HepG2 (cell line): ENCODE measurements at regions not wholly inside any gene's neighbourhood (a gene's known extent, or its start where the extent isn't known, plus 50 kb on each side); places are given as distances from the start of the nearest gene placed in this dataset.

Experiments
- ATAC-seq: fragments of 200-7000 bp; cut with Tn5 transposase; 3 replicates; pipeline ENCODE4 v1.9.1; 2020; ENCODE audit warnings: mild to moderate bottlenecking, moderate library complexity
- BruUV-seq: library from RNA; stranded (reverse); fragments of 400-500 nt; replicated peaks from 2 replicates; lab custom pipeline; 2021; lab: Mats Ljungman, UMichigan
- CTCF ChIA-PET: fragments of 300-600 bp; formaldehyde crosslinking; extraction: SDS; loops from one replicate; lab custom pipeline; 2021; ENCODE audit warnings: low total read pairs, inconsistent platforms, low intra/inter-chr PET ratio; lab: Yijun Ruan, JAX
- POLR2A ChIA-PET: fragments of 350-600 bp; sonication (Branson Sonifier 250); formaldehyde crosslinking; loops from one replicate; lab custom pipeline; 2020; ENCODE audit warnings: antibody characterized with exemption, inconsistent platforms; lab: Yijun Ruan, JAX
- DNase-seq: peaks from one replicate; pipeline ENCODE4 v3.0.0-alpha.2; 2015; ENCODE audit warnings: low spot score
- FAIRE-seq: peaks from 3 replicates; lab custom pipeline; 2011; peaks lifted over from hg19 to GRCh38; lab: Jason Lieb, UNC
- H2AFZ ChIP-seq: one replicate; pipeline ENCODE4 v1.6.1; 2011; ENCODE audit warnings: low read length, inconsistent platforms
- H3K27ac ChIP-seq: fragments of 300-600 bp; 3 replicates; pipeline ENCODE4 v1.8.0; 2011; ENCODE audit warnings: mixed run types, mild to moderate bottlenecking, mixed read lengths, low read length, inconsistent platforms; ENCODE audit not compliant: insufficient read depth; ENCODE audit errors: extremely low read length
- H3K27me3 ChIP-seq, 2 experiments: fragments of 200-600 bp in 1 of 2; 2 replicates in 1 of 2; 3 replicates in 1 of 2; pipeline versions ENCODE4 v1.6.0 to v1.8.0; 2011; ENCODE audit warnings: low read length in 2 of 2, mild to moderate bottlenecking in 2 of 2, moderate library complexity in 2 of 2, inconsistent platforms in 1 of 2; ENCODE audit not compliant: insufficient read depth in 2 of 2, control insufficient read depth in 1 of 2
- H3K36me3 ChIP-seq, 2 experiments: fragments of 200-600 bp in 1 of 2; replicated peaks in 1 of 2; 2 replicates in 1 of 2; 3 replicates in 1 of 2; pipeline versions ENCODE4 v1.5.1 to v1.8.0; 2011; ENCODE audit warnings: low read length in 2 of 2, inconsistent platforms in 1 of 2; ENCODE audit not compliant: insufficient read depth in 2 of 2, control insufficient read depth in 1 of 2
- H3K4me1 ChIP-seq: 2 replicates; pipeline ENCODE4 v1.5.1; 2012; ENCODE audit warnings: low read length, inconsistent platforms; ENCODE audit not compliant: insufficient read depth
- H3K4me2 ChIP-seq: 2 replicates; pipeline ENCODE4 v1.6.0; 2011; ENCODE audit warnings: low read depth, low read length, inconsistent platforms
- H3K4me3 ChIP-seq, 3 experiments: fragments of 200-600 bp in 1 of 3; sonication (generic), shearing (Covaris generic) in 1 of 3; replicated peaks in 1 of 3; 2 replicates each; pipeline ENCODE4 v1.5.1; 2011 to 2016; ENCODE audit warnings: low read length in 3 of 3, inconsistent platforms in 2 of 3, low read depth in 2 of 3, mild to moderate bottlenecking in 2 of 3, control low read depth in 1 of 3, mixed read lengths in 1 of 3; ENCODE audit not compliant: insufficient read depth in 1 of 3
- H3K79me2 ChIP-seq: one replicate; pipeline ENCODE4 v1.6.1; 2011; ENCODE audit warnings: low read length, inconsistent platforms; ENCODE audit not compliant: insufficient read depth
- H3K9ac ChIP-seq: 2 replicates; pipeline ENCODE4 v1.6.0; 2011; ENCODE audit warnings: mild to moderate bottlenecking, low read depth, low read length, inconsistent platforms; ENCODE audit not compliant: insufficient read depth
- H3K9me3 ChIP-seq: 2 replicates; pipeline ENCODE4 v1.5.1; 2012; ENCODE audit warnings: mild to moderate bottlenecking, low read length
- H4K20me1 ChIP-seq: 2 replicates; pipeline ENCODE4 v1.6.0; 2011; ENCODE audit warnings: inconsistent platforms, mild to moderate bottlenecking, low read length, moderate library complexity; ENCODE audit not compliant: insufficient read depth
- CHD2 ChIP-seq: IDR thresholded peaks from 2 replicates; pipeline ENCODE4 v1.6.1; 2011; ENCODE audit warnings: low read depth, low read length, improper control_type of control experiment
- EZH2 ChIP-seq: conservative IDR thresholded peaks from 2 replicates; pipeline ENCODE4 v1.6.1; 2012; ENCODE audit warnings: mild to moderate bottlenecking, low read depth, low read length, moderate library complexity
- GABPB1 ChIP-seq: IDR thresholded peaks from 2 replicates; pipeline ENCODE4 v1.6.1; 2016; ENCODE audit warnings: mild to moderate bottlenecking, missing genetic modification reagents, moderate library complexity, missing compliant biosample characterization
- HDAC1 ChIP-seq: sonication (generic); formaldehyde crosslinking; IDR thresholded peaks from 2 replicates; pipeline ENCODE4 v1.5.1; 2020; ENCODE audit warnings: mild to moderate bottlenecking, missing genetic modification reagents
- NFE2L2 ChIP-seq: fragments of 150-350 bp; IDR thresholded peaks from 2 replicates; pipeline ENCODE4 v1.6.1; 2014; ENCODE audit warnings: low read length
- PAX8 ChIP-seq: sonication (generic); formaldehyde crosslinking; IDR thresholded peaks from 2 replicates; pipeline ENCODE4 v1.8.0; 2022; ENCODE audit warnings: mild to moderate bottlenecking, missing genetic modification reagents, borderline replicate concordance
- TMF1 ChIP-seq: sonication (generic); formaldehyde crosslinking; IDR thresholded peaks from 2 replicates; pipeline ENCODE4 v1.8.1; 2022; ENCODE audit warnings: low read depth, missing genetic modification reagents
- WIZ ChIP-seq: sonication (generic); formaldehyde crosslinking; IDR thresholded peaks from 2 replicates; pipeline ENCODE4 v1.5.1; 2020; ENCODE audit warnings: mild to moderate bottlenecking, missing genetic modification reagents
- ZBTB20 ChIP-seq: sonication (generic); formaldehyde crosslinking; IDR thresholded peaks from 2 replicates; pipeline ENCODE4 v1.8.1; 2023; ENCODE audit warnings: missing genetic modification reagents, low read depth, mild to moderate bottlenecking, borderline replicate concordance
- ZFP62 ChIP-seq: sonication (generic); formaldehyde crosslinking; IDR thresholded peaks from 2 replicates; pipeline ENCODE4 v1.4.0; 2020; ENCODE audit warnings: missing genetic modification reagents
- ZNF12 ChIP-seq: sonication (generic); formaldehyde crosslinking; IDR thresholded peaks from 2 replicates; pipeline ENCODE4 v1.5.0; 2020; ENCODE audit warnings: missing genetic modification reagents
- ZNF235 ChIP-seq: sonication (generic); formaldehyde crosslinking; IDR thresholded peaks from 2 replicates; pipeline ENCODE4 v1.8.1; 2023; ENCODE audit warnings: mild to moderate bottlenecking, missing genetic modification reagents, borderline replicate concordance
- ZNF264 ChIP-seq: sonication (generic); formaldehyde crosslinking; IDR thresholded peaks from 2 replicates; pipeline ENCODE4 v1.4.0; 2020; ENCODE audit warnings: missing genetic modification reagents
- ZNF337 ChIP-seq: sonication (generic); formaldehyde crosslinking; IDR thresholded peaks from 2 replicates; pipeline ENCODE4 v1.5.1; 2020; ENCODE audit warnings: missing genetic modification reagents, low read depth, mild to moderate bottlenecking, borderline replicate concordance
- ZNF512 ChIP-seq: sonication (generic); formaldehyde crosslinking; IDR thresholded peaks from 2 replicates; pipeline ENCODE4 v1.4.0; 2020; ENCODE audit warnings: mild to moderate bottlenecking, missing genetic modification reagents
- ZNF543 ChIP-seq: sonication (generic); formaldehyde crosslinking; IDR thresholded peaks from 2 replicates; pipeline ENCODE4 v1.4.0; 2020; ENCODE audit warnings: mild to moderate bottlenecking, missing genetic modification reagents
- ZNF652 ChIP-seq: IDR thresholded peaks from 2 replicates; pipeline ENCODE4 v1.6.1; 2016; ENCODE audit warnings: low read depth, borderline replicate concordance
- ZNF660 ChIP-seq: sonication (generic); formaldehyde crosslinking; IDR thresholded peaks from 2 replicates; pipeline ENCODE4 v1.5.1; 2020; ENCODE audit warnings: mild to moderate bottlenecking, low read depth, missing genetic modification reagents, borderline replicate concordance
- ZZZ3 ChIP-seq: sonication (generic); formaldehyde crosslinking; IDR thresholded peaks from 2 replicates; pipeline ENCODE4 v1.4.0; 2020; ENCODE audit warnings: missing genetic modification reagents, mild to moderate bottlenecking, borderline replicate concordance
- WGBS: methylation state at CpG from one replicate; pipeline ENCODE4 v1.1.6; 2017; ENCODE audit warnings: low lambda C conversion rate; 5-methylcytosine and 5-hydroxymethylcytosine counted together
- in situ Hi-C: cut with HindIII; loops from 2 replicates; pipeline ENCODE4 v1.10.0; 2017; ENCODE audit warnings: low pct_unique_long_range_greater_than_20kb; ENCODE audit not compliant: extremely low pct_ligation_motif_present
- intact Hi-C: fragments of 100-400 bp; cut with micrococcal nuclease; formaldehyde crosslinking; loops from one replicate; pipeline ENCODE4 v1.10.0; 2022; ENCODE audit not compliant: unreplicated experiment
- TF ChIP-seq, protein P1 (sequence below), 2 experiments: sonication (generic) in 1 of 2; formaldehyde crosslinking in 1 of 2; IDR thresholded peaks; 2 replicates each; pipeline versions ENCODE4 v1.4.0 to v1.6.1; 2018 to 2020; ENCODE audit warnings: missing genetic modification reagents in 2 of 2, borderline replicate concordance in 1 of 2, low read depth in 1 of 2, mild to moderate bottlenecking in 1 of 2, missing biosample characterization in 1 of 2

DNA sequence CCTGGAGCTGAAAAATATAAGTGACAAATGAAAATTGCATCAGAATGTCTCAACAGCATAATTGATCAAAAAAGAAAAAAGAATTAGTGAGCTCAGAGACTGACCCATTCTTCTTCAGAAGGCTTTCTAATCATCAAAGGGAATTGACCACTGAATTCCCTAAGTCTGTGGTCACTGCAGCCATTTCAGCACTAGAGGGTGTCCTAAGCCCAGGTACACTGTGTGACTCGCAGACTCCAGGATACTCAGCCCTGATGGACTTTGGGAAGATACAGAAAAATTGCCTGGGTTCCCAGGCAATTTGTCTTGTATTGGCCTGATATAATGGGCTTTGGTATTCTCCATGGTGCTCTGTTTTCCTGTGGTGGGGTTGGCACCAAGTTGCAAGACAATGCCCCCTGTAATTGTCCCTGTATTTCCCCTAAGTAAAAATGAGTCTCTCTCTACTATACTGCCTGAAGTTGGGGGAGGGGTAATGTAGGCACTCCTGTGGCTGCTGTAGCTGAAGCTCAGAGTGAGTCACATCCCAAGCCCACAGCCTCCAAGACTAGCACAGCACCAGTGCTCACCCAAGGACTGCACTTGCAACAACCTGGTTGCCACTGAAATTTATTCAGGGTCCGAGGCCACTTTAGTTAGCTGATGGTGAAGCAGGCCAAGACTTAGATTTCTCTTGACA is 256.0 kb upstream of the STAC start (continued):
- no peak for TF ChIP-seq ZNF543 (CRISPR knock-in tag)
- TF ChIP-seq PAX8 = no peak
- TF ChIP-seq HDAC1 (CRISPR knock-in tag) = no peak
- no peak for TF ChIP-seq ZNF512 (CRISPR knock-in tag)
- TF ChIP-seq ZNF235 (CRISPR knock-in tag) = no peak

DNA sequence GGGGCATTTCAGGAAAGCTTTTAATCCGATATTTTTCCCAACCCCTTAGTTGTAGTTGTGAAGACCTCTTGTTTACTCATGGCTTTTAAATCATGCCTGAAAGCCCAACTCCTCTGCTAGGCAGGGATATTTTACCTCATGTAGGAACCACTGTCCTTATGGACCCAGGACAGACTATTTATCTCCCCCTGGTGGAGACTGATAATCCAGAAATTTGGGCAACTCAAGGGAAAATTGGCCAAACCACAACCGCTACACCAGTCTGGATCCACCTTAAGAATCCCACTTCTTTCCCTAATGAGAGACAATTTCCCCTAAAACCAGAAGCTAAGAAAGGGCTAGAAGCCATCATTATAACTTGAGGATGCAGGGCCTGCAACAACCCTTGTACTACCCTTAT is 248.1 kb upstream of the STAC start:
- Histone ChIP-seq H3K79me2 (no peaks in the 10 kb centered on the region), H2AFZ (no peak overlapping the region), H3K4me3 (no peak overlapping the region), H4K20me1 (no peaks in the 10 kb centered on the region), H3K9me3 (peaks cover 12% of the 10 kb centered on the region; the same call in 1 of the 2 replicates), H3K36me3 (no peaks in the 10 kb centered on the region), H3K4me1 (no peaks in the 10 kb centered on the region), H3K9ac (no peak overlapping the region), H3K27ac (no peak overlapping the region), H3K27me3 (no peaks in the 10 kb centered on the region), H3K4me2 (no peak overlapping the region)
- no TSS peak for BruUV-seq
- in situ Hi-C loops = loop anchor here (10.0 to 25.0 kb wide), 2 partner anchors 405 to 563 kb away; no protein-coding TSS in a partner anchor
- POLR2A ChIA-PET = no interaction called here
- DNase-seq (no peak), FAIRE-seq (no peak), ATAC-seq (no peak)
- WGBS = 38% methylated on average over 2 of the region's 2 CpGs
- intact Hi-C loops = no loop called here
- CTCF ChIA-PET = no interaction called here
- TF ChIP-seq ZNF12 = no peak
- no peak for TF ChIP-seq ZZZ3
- no peak for TF ChIP-seq EZH2
- TF ChIP-seq CHD2 = no peak
- TF ChIP-seq ZNF660 (CRISPR knock-in tag) = no peak
- TF ChIP-seq NFE2L2 = no peak
- TF ChIP-seq, protein P1, sequence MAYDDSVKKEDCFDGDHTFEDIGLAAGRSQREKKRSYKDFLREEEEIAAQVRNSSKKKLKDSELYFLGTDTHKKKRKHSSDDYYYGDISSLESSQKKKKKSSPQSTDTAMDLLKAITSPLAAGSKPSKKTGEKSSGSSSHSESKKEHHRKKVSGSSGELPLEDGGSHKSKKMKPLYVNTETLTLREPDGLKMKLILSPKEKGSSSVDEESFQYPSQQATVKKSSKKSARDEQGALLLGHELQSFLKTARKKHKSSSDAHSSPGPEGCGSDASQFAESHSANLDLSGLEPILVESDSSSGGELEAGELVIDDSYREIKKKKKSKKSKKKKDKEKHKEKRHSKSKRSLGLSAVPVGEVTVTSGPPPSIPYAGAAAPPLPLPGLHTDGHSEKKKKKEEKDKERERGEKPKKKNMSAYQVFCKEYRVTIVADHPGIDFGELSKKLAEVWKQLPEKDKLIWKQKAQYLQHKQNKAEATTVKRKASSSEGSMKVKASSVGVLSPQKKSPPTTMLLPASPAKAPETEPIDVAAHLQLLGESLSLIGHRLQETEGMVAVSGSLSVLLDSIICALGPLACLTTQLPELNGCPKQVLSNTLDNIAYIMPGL (CRISPR knock-in tag; IDR thresholded peaks at IDR 0.05; ENCODE audit: borderline replicate concordance in 1 of 2, low read depth in 1 of 2) = no peak
- no peak for TF ChIP-seq ZFP62 (CRISPR knock-in tag)
- TF ChIP-seq TMF1 (CRISPR knock-in tag) = no peak
- no peak for TF ChIP-seq ZNF337
- TF ChIP-seq ZNF652 (CRISPR knock-in tag) = no peak
- TF ChIP-seq ZNF264 = no peak
- no peak for TF ChIP-seq ZBTB20 (CRISPR knock-in tag)
- TF ChIP-seq GABPB1 = no peak
- no peak for TF ChIP-seq WIZ (CRISPR knock-in tag)
